PC-3 (cell line): ENCODE measurements at regions not wholly inside any gene's neighbourhood (a gene's known extent, or its start where the extent isn't known, plus 50 kb on each side); places are given as distances from the start of the nearest gene placed in this dataset.

Experiments
- ATAC-seq: fragments of 200-7000 bp; cut with Tn5 transposase; 2 replicates; pipeline ENCODE4 v1.9.1; 2020; ENCODE audit warnings: mild to moderate bottlenecking, moderate library complexity
- BruUV-seq: library from RNA; stranded (reverse); fragments of 400-500 nt; replicated peaks from 2 replicates; lab custom pipeline; 2021; lab: Mats Ljungman, UMichigan
- CTCF ChIA-PET: fragments of 300-600 bp; sonication (Branson Sonifier 250); formaldehyde crosslinking; loops from one replicate; lab custom pipeline; 2022; ENCODE audit warnings: antibody characterized with exemption; lab: Charles Lee
- POLR2A ChIA-PET: fragments of 300-600 bp; sonication (Branson Sonifier 250); formaldehyde crosslinking; loops from one replicate; lab custom pipeline; 2022; ENCODE audit warnings: antibody characterized with exemption; ENCODE audit not compliant: unreplicated experiment; lab: Charles Lee
- DNase-seq: peaks from one replicate; pipeline ENCODE4 v3.0.0-alpha.2; 2015
- H2AFZ ChIP-seq: fragments of 300-600 bp; sonication (generic); 2 replicates; pipeline ENCODE4 v1.6.0; 2016; ENCODE audit warnings: antibody characterized with exemption, low read length
- H3F3A ChIP-seq: fragments of 300-600 bp; sonication (generic); one replicate; pipeline ENCODE4 v1.6.0; 2017; ENCODE audit warnings: antibody characterized with exemption, low read length, control low read depth, mild to moderate bottlenecking; ENCODE audit not compliant: unreplicated experiment
- H3K27ac ChIP-seq: fragments of 300-600 bp; sonication (generic); 2 replicates; pipeline ENCODE4 v1.5.1; 2016; ENCODE audit warnings: mild to moderate bottlenecking, low read length
- H3K27me3 ChIP-seq: fragments of 300-600 bp; sonication (generic); 2 replicates; pipeline ENCODE4 v1.6.1; 2016; ENCODE audit warnings: low read length, mixed read lengths
- H3K36me3 ChIP-seq: fragments of 300-600 bp; sonication (generic); 2 replicates; pipeline ENCODE4 v1.6.1; 2016; ENCODE audit warnings: low read depth, mixed run types, low read length, mixed read lengths
- H3K4me1 ChIP-seq: fragments of 300-600 bp; sonication (generic); 2 replicates; pipeline ENCODE4 v1.5.1; 2016; ENCODE audit warnings: low read length; ENCODE audit not compliant: insufficient read depth
- H3K4me2 ChIP-seq: fragments of 300-600 bp; sonication (generic); 2 replicates; pipeline ENCODE4 v1.6.0; 2016; ENCODE audit warnings: low read length
- H3K4me3 ChIP-seq: fragments of 300-600 bp; sonication (generic); 2 replicates; pipeline ENCODE4 v1.5.1; 2016; ENCODE audit warnings: mild to moderate bottlenecking, low read length, mixed read lengths
- H3K79me2 ChIP-seq: fragments of 300-600 bp; sonication (generic); 2 replicates; pipeline ENCODE4 v1.6.1; 2017; ENCODE audit warnings: low read length, mixed read lengths
- H3K9ac ChIP-seq: fragments of 300-600 bp; sonication (generic); 2 replicates; pipeline ENCODE4 v1.6.0; 2016; ENCODE audit warnings: mild to moderate bottlenecking, low read length
- H3K9me2 ChIP-seq: fragments of 300-600 bp; sonication (generic); replicated peaks from 2 replicates; pipeline ENCODE4 v1.6.1; 2016; ENCODE audit warnings: mixed run types, low read length, mixed read lengths
- H3K9me3 ChIP-seq: fragments of 300-600 bp; sonication (generic); 2 replicates; pipeline ENCODE4 v1.6.1; 2016; ENCODE audit warnings: low read length, mixed read lengths
- H4K20me1 ChIP-seq: fragments of 300-600 bp; sonication (generic); 2 replicates; pipeline ENCODE4 v1.6.1; 2016; ENCODE audit warnings: low read length, mixed read lengths
- CTCF ChIP-seq: fragments of 300-600 bp; sonication (generic); conservative IDR thresholded peaks from 2 replicates; pipeline ENCODE4 v1.5.1; 2017; ENCODE audit warnings: antibody characterized with exemption, low read depth, mild to moderate bottlenecking, low read length
- EZH2 ChIP-seq: fragments of 300-600 bp; sonication (generic); IDR thresholded peaks from one replicate; pipeline ENCODE4 v1.6.1; 2017; ENCODE audit warnings: antibody characterized with exemption, mild to moderate bottlenecking, low read length; ENCODE audit not compliant: unreplicated experiment
- EZH2phosphoT487 ChIP-seq: fragments of 300-600 bp; sonication (generic); IDR thresholded peaks from 2 replicates; pipeline ENCODE4 v1.6.1; 2018; ENCODE audit warnings: mild to moderate bottlenecking, antibody characterized with exemption, low read length, borderline replicate concordance
- intact Hi-C: fragments of 100-400 bp; cut with micrococcal nuclease; formaldehyde crosslinking; loops from 2 replicates; pipeline ENCODE4 v1.9.0; 2023

GRCh38 chr14:104317975-104318557 lies 179.7 kb downstream of the KIF26A start:
- ChIA-PET POLR2A (no interaction called here), CTCF (no interaction called here)
- Histone ChIP-seq H3K4me3 (no peak overlapping the region), H3K9me2 (no peaks in the 10 kb centered on the region), H3K36me3 (no peaks in the 10 kb centered on the region), H3K9me3 (no peaks in the 10 kb centered on the region), H3K79me2 (no peaks in the 10 kb centered on the region), H3K27ac (no peak overlapping the region), H4K20me1 (no peaks in the 10 kb centered on the region), H3K9ac (no peak overlapping the region), H3F3A (no peaks in the 10 kb centered on the region), H2AFZ (no peak overlapping the region), H3K27me3 (peaks cover 64% of the 10 kb centered on the region), H3K4me1 (no peaks in the 10 kb centered on the region), H3K4me2 (no peak overlapping the region)
- BruUV-seq, result no TSS peak
- ATAC-seq (no peak), DNase-seq (no peak)
- intact Hi-C loops, result no loop called here
- TF ChIP-seq CTCF (no peak), EZH2phosphoT487 (no peak), EZH2 (no peak)

GRCh38 chr14:104318558-104319490 lies 180.4 kb downstream of the KIF26A start:
- Histone ChIP-seq H3K4me3 (no peak overlapping the region), H3K4me2 (no peak overlapping the region), H3K9ac (no peak overlapping the region), H3K9me2 (no peaks in the 10 kb centered on the region), H3F3A (no peaks in the 10 kb centered on the region), H3K27me3 (peaks cover 67% of the 10 kb centered on the region), H3K79me2 (no peaks in the 10 kb centered on the region), H2AFZ (no peak overlapping the region), H3K36me3 (no peaks in the 10 kb centered on the region), H3K4me1 (no peaks in the 10 kb centered on the region), H3K9me3 (no peaks in the 10 kb centered on the region), H3K27ac (no peak overlapping the region), H4K20me1 (no peaks in the 10 kb centered on the region)
- intact Hi-C loops, result no loop called here
- POLR2A ChIA-PET, result no interaction called here
- no peak for ATAC-seq
- TF ChIP-seq CTCF (no peak), EZH2phosphoT487 (no peak), EZH2 (no peak)
- CTCF ChIA-PET, result no interaction called here
- no peak for DNase-seq
- no TSS peak for BruUV-seq
